ENCODE measurements at regions not wholly inside any gene's neighbourhood (a gene's known extent, or its start where the extent isn't known, plus 50 kb on each side); places are given as distances from the start of the nearest gene placed in this dataset.
"Not testable (repeated sequence)": the region's sequence is repeated elsewhere in the genome, so short reads cannot be mapped to it uniquely, and the experiment has no call there.

GRCh38 chr13:65784088-65784816, 1445.9 kb downstream of the PCDH9 start:
- ChIA-PET CTCF (no interaction called here), POLR2A (no interaction called here)
- no peak for TF ChIP-seq NFATC4 (CRISPR knock-in tag; IDR thresholded peaks at IDR 0.05)
- H3K27ac Mint-ChIP-seq = no peak overlapping the region
- no peak for ATAC-seq
- H3K27me3 Mint-ChIP-seq (ENCODE audit: low read depth) = no peaks in the 10 kb centered on the region
- no peaks in the 10 kb centered on the region for H3K4me1 Mint-ChIP-seq
- DNase-seq (ENCODE audit: low spot score) = no peak
- peaks cover 8% of the 10 kb centered on the region; the same call in 1 of the 2 replicates for H3K9me3 Mint-ChIP-seq
- H3K4me3 Mint-ChIP-seq = no peak overlapping the region
- H3K36me3 Mint-ChIP-seq = no peaks in the 10 kb centered on the region

- TF ChIP-seq AR (CRISPR knock-in tag; IDR thresholded peaks at IDR 0.05) (no peak), MAX (CRISPR knock-in tag; IDR thresholded peaks at IDR 0.05) (no peak), SMAD3 (CRISPR knock-in tag; IDR thresholded peaks at IDR 0.05; ENCODE audit: borderline replicate concordance) (no peak), ZNF317 (CRISPR knock-in tag; IDR thresholded peaks at IDR 0.05; ENCODE audit: borderline replicate concordance, low read depth) (no peak), ZNF671 (CRISPR knock-in tag; IDR thresholded peaks at IDR 0.05) (no peak), FOXP4 (CRISPR knock-in tag; IDR thresholded peaks at IDR 0.05) (no peak), TP53 (CRISPR knock-in tag; IDR thresholded peaks at IDR 0.05) (no peak), SMAD4 (CRISPR knock-in tag; IDR thresholded peaks at IDR 0.05) (no peak)
- DNase-seq (ENCODE audit: low spot score) (no peak), ATAC-seq (no peak)
- H3K4me3 Mint-ChIP-seq = no peak overlapping the region
- peaks cover 11% of the 10 kb centered on the region; the same call in 1 of the 2 replicates for H3K9me3 Mint-ChIP-seq
- POLR2A ChIA-PET = no interaction called here
- no peaks in the 10 kb centered on the region for H3K4me1 Mint-ChIP-seq
- no peaks in the 10 kb centered on the region for H3K36me3 Mint-ChIP-seq
- no peak overlapping the region for H3K27ac Mint-ChIP-seq
- no peaks in the 10 kb centered on the region for H3K27me3 Mint-ChIP-seq (ENCODE audit: low read depth)
- CTCF ChIA-PET = no interaction called here
Observed at GRCh38 chr13:65783383-65783782, 1446.8 kb downstream of the PCDH9 start.

GRCh38 chr13:65771704-65772313, 1458.3 kb downstream of the PCDH9 start:
- H3K4me3 Mint-ChIP-seq; CTCF ChIA-PET; DNase-seq (ENCODE audit: low spot score); POLR2A ChIA-PET; H3K27me3 Mint-ChIP-seq (ENCODE audit: low read depth); H3K27ac Mint-ChIP-seq; ATAC-seq: not testable (repeated sequence)
- peaks cover 51% of the 10 kb centered on the region for H3K9me3 Mint-ChIP-seq
- peaks cover 10% of the 10 kb centered on the region for H3K4me1 Mint-ChIP-seq
- peaks cover 23% of the 10 kb centered on the region for H3K36me3 Mint-ChIP-seq

- H3K27ac Mint-ChIP-seq = peak overlapping the region; percentile 84
- peaks cover 5% of the 10 kb centered on the region; the same call in 1 of the 2 replicates for H3K27me3 Mint-ChIP-seq (ENCODE audit: low read depth)
- POLR2A ChIA-PET = no interaction called here
- peak; percentile 66 for DNase-seq (ENCODE audit: low spot score)
- CTCF ChIA-PET = no interaction called here
- peaks cover 10% of the 10 kb centered on the region for H3K4me1 Mint-ChIP-seq
- peaks cover 40% of the 10 kb centered on the region for H3K9me3 Mint-ChIP-seq
- peak; percentile 99 for ATAC-seq
- H3K36me3 Mint-ChIP-seq = peaks cover 23% of the 10 kb centered on the region
- H3K4me3 Mint-ChIP-seq = 0 out of 2 replicates have a peak overlapping the region, but pooled peaks have one; percentile 10
- TF ChIP-seq ZNF423 (CRISPR knock-in tag; IDR thresholded peaks at IDR 0.05) (no peak), ZNF263 (CRISPR knock-in tag; IDR thresholded peaks at IDR 0.05; ENCODE audit: low read depth) (no peak), MYBL2 (CRISPR knock-in tag; IDR thresholded peaks at IDR 0.05) (no peak), AFF4 (CRISPR knock-in tag; IDR thresholded peaks at IDR 0.05; ENCODE audit: borderline replicate concordance) (no peak), USF2 (CRISPR knock-in tag; IDR thresholded peaks at IDR 0.05) (no peak), FOXP1 (CRISPR knock-in tag; IDR thresholded peaks at IDR 0.05; ENCODE audit: borderline replicate concordance) (no peak), ATF3 (CRISPR knock-in tag; conservative IDR thresholded peaks at IDR 0.05) (no peak), HMGA2 (CRISPR knock-in tag; IDR thresholded peaks at IDR 0.05) (no peak)
Observed at GRCh38 chr13:65768545-65768944, 1461.6 kb downstream of the PCDH9 start.
